ENCODE measurements at regions not wholly inside any gene's neighbourhood (a gene's known extent, or its start where the extent isn't known, plus 50 kb on each side); places are given as distances from the start of the nearest gene placed in this dataset.

DNA sequence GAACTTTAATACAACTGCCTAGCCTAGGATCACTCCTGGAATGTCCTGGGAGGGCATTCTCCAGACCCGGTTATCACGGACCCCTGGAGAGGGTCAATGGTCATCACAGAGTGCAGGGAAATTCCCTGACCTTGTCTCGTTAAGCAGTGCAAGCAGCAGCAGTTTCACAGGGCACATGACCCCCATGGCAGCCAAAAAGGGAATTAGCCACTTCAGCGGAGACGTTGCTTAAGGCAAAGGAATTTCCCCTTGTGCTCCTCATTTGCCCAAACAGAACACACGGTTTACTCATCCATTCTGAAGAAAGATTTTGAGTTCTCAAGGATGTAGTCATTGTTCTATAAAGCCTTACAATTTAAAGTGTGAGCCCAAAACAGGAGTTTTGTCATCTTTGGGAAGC lies 260.3 kb downstream of the SNX13 start:
- TF ChIP-seq, protein P1, sequence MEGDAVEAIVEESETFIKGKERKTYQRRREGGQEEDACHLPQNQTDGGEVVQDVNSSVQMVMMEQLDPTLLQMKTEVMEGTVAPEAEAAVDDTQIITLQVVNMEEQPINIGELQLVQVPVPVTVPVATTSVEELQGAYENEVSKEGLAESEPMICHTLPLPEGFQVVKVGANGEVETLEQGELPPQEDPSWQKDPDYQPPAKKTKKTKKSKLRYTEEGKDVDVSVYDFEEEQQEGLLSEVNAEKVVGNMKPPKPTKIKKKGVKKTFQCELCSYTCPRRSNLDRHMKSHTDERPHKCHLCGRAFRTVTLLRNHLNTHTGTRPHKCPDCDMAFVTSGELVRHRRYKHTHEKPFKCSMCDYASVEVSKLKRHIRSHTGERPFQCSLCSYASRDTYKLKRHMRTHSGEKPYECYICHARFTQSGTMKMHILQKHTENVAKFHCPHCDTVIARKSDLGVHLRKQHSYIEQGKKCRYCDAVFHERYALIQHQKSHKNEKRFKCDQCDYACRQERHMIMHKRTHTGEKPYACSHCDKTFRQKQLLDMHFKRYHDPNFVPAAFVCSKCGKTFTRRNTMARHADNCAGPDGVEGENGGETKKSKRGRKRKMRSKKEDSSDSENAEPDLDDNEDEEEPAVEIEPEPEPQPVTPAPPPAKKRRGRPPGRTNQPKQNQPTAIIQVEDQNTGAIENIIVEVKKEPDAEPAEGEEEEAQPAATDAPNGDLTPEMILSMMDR (IDR thresholded peaks at IDR 0.05; ENCODE audit: insufficient read depth, low read depth, low read length) = no peak
- no peak for TF ChIP-seq EZH2 (IDR thresholded peaks at IDR 0.05; ENCODE audit: insufficient read depth, low read length)

Data from astrocyte (in vitro differentiated cells and primary cell).